Vagina (tissue), 2 donors: ENCODE measurements at regions not wholly inside any gene's neighbourhood (a gene's known extent, or its start where the extent isn't known, plus 50 kb on each side); places are given as distances from the start of the nearest gene placed in this dataset.

Experiments
- DNase-seq, 2 donors: peaks; one replicate each; pipeline ENCODE4 v3.0.0-alpha.2; 2017; ENCODE audit errors: extremely low spot score in 2 of 2
- H3K27ac ChIP-seq: fragments of 200-600 bp; sonication (generic); one replicate; pipeline ENCODE4 v1.5.1; 2019
- H3K27me3 ChIP-seq: fragments of 200-600 bp; sonication (generic); one replicate; pipeline ENCODE4 v1.5.1; 2019
- H3K36me3 ChIP-seq, 2 donors: fragments of 200-600 bp; sonication (generic); one replicate each; pipeline ENCODE4 v1.5.1; 2017 to 2019
- H3K4me1 ChIP-seq: fragments of 200-600 bp; sonication (generic); one replicate; pipeline ENCODE4 v1.5.1; 2019
- H3K4me3 ChIP-seq, 2 donors: fragments of 200-600 bp; sonication (generic); 1 replicate in 1 of 2; 2 replicates in 1 of 2; pipeline ENCODE4 v1.5.1; 2016 to 2019
- H3K9me3 ChIP-seq: fragments of 200-600 bp; sonication (generic); one replicate; pipeline ENCODE4 v1.5.1; 2019
- POLR2A ChIP-seq, 2 donors: fragments of 450-650 bp; IDR thresholded peaks; one replicate each; pipeline ENCODE4 v1.6.1; 2017; ENCODE audit warnings: antibody characterized with exemption in 2 of 2, mild to moderate bottlenecking in 2 of 2, moderate library complexity in 2 of 2
- POLR2AphosphoS5 ChIP-seq, 2 donors: sonication (generic); formaldehyde crosslinking; IDR thresholded peaks; one replicate each; pipeline ENCODE4 v1.9.0; 2017; ENCODE audit warnings: antibody characterized with exemption in 2 of 2, mild to moderate bottlenecking in 2 of 2, low read depth in 1 of 2; ENCODE audit not compliant: insufficient read depth in 1 of 2
- intact Hi-C: fragments of 100-400 bp; cut with DNase I; formaldehyde crosslinking; loops from one replicate; pipeline ENCODE4 v1.15.1; 2023
- TF ChIP-seq, protein P1 (sequence below), 3 experiments: fragments of 450-650 bp in 2 of 3; fragments of 200-600 bp in 1 of 3; sonication (generic) in 1 of 3; IDR thresholded peaks; one replicate each; pipeline ENCODE4 v1.5.1; 2017 to 2019; ENCODE audit warnings: antibody characterized with exemption in 3 of 3, mild to moderate bottlenecking in 2 of 3, moderate library complexity in 2 of 3

DNA sequence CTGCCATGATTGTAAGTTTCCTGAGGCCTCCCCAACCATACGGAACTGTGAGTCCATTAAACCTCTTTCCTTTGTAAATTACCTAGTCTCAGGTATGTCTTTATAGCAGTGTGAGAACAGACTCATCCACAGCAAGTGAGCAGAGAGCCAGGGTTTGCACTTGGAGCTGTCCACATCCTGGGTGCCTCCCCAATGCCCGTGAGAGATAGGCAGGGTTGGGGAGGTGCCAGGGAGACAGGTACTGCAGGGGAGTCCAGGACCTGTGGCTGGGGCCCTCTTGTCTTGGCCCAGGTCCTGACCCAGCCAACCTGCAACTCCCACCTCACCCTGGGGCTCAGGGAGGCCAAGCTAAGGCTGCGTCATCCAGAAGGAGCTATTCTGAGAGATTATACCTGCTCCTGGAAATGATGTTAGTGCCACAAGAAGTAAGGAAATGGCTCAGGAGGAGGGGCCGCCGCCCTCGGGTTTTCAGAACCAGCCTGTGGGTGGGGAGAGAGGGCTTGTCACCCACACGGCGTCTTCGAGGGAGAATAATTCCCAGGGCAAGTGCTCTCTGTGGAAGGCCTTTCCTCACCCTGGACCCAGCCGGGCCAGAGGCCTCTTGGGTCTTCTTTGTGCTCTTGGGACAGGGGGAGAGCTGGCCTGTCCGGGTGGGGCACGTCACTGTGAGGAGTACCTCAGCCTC, 66.5 kb downstream of the ADRA2C start:
- Histone ChIP-seq H3K9me3 (no peaks in the 10 kb centered on the region), H3K36me3 (no peaks in the 10 kb centered on the region)
- TF ChIP-seq, protein P1, sequence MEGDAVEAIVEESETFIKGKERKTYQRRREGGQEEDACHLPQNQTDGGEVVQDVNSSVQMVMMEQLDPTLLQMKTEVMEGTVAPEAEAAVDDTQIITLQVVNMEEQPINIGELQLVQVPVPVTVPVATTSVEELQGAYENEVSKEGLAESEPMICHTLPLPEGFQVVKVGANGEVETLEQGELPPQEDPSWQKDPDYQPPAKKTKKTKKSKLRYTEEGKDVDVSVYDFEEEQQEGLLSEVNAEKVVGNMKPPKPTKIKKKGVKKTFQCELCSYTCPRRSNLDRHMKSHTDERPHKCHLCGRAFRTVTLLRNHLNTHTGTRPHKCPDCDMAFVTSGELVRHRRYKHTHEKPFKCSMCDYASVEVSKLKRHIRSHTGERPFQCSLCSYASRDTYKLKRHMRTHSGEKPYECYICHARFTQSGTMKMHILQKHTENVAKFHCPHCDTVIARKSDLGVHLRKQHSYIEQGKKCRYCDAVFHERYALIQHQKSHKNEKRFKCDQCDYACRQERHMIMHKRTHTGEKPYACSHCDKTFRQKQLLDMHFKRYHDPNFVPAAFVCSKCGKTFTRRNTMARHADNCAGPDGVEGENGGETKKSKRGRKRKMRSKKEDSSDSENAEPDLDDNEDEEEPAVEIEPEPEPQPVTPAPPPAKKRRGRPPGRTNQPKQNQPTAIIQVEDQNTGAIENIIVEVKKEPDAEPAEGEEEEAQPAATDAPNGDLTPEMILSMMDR (IDR thresholded peaks at IDR 0.05) = no peak
- TF ChIP-seq POLR2A (IDR thresholded peaks at IDR 0.05) (no peak), POLR2AphosphoS5 (IDR thresholded peaks at IDR 0.05; ENCODE audit: insufficient read depth in 1 of 2, low read depth in 1 of 2) (no peak)

DNA sequence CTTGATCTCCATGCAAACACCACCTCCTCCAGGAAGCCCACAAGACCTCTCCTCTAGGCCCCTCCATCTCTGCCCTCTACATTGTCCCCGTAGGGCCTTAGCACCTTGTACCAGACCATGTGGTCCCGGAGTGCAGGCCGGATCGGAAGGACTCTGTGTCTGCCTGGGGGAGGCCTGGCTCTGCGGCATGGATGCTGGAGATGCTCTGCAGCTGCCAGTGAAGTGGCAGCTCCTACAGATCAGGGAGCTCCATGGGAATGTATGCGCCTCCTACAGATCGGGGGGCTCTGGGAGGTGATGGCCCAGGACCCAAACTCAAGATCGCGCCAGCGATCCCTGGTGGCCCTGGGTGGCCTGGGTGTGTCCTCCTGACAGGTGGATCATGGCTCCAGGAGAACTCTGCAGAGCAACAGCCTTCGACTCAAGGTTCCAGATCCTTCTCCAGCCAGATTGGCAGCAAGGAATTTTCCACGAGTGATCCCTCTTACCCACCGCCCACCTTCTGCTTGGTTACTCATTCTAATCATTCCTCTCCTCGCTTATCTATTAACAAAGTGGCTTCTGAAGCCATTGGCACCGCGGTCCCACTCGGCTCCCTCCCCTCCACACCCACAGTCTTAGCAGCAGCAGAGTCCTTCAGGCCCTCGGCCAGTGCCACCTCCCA, 67.3 kb downstream of the ADRA2C start:
- H3K36me3 ChIP-seq = no peaks in the 10 kb centered on the region
- TF ChIP-seq POLR2AphosphoS5 (IDR thresholded peaks at IDR 0.05; ENCODE audit: insufficient read depth in 1 of 2, low read depth in 1 of 2) (no peak), POLR2A (IDR thresholded peaks at IDR 0.05) (no peak)
- TF ChIP-seq, protein P1 (IDR thresholded peaks at IDR 0.05) = no peak
- no peaks in the 10 kb centered on the region for H3K9me3 ChIP-seq
- H3K27me3 ChIP-seq = peaks cover 4% of the 10 kb centered on the region
- H3K4me3 ChIP-seq = no peak overlapping the region
- intact Hi-C loops = no loop called here
- no peaks in the 10 kb centered on the region for H3K4me1 ChIP-seq
- H3K27ac ChIP-seq = no peak overlapping the region
- DNase-seq = no peak

More for the DNA sequence above, 66.5 kb downstream of the ADRA2C start:
- Histone ChIP-seq H3K4me3 (no peak overlapping the region), H3K4me1 (peaks cover 6% of the 10 kb centered on the region), H3K27ac (no peak overlapping the region), H3K27me3 (peaks cover 4% of the 10 kb centered on the region)
- DNase-seq = no peak
- intact Hi-C loops = no loop called here

DNA sequence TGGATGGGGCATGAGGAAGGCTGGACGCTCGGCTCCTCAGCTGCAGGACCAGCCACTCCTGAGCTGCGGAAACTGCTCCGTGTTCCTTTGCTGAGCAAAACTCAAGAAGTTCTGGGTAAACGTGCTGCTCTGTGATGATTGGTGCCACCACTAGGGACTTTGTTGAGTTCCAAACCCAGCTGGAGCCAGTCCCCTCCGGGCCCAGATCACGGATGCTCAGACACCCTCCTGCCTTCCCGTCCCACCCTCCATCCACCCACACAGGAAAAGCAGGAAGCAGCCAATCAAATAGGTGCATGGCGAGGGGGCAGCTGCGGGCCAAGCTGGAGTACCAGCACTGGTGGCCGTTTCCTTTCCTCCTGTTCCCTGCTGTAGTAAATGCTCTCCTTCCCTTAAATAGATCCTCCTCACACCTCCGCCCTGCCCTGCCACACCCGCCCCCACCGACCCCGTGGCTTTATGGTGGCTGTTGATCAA, 68.0 kb downstream of the ADRA2C start:
- DNase-seq = no peak
- H3K9me3 ChIP-seq = no peaks in the 10 kb centered on the region
- H3K27me3 ChIP-seq = peaks cover 4% of the 10 kb centered on the region
- no peaks in the 10 kb centered on the region for H3K4me1 ChIP-seq
- TF ChIP-seq POLR2AphosphoS5 (IDR thresholded peaks at IDR 0.05; ENCODE audit: insufficient read depth in 1 of 2, low read depth in 1 of 2) (no peak), POLR2A (IDR thresholded peaks at IDR 0.05) (no peak)
- TF ChIP-seq, protein P1 (IDR thresholded peaks at IDR 0.05) = no peak
- H3K36me3 ChIP-seq = no peaks in the 10 kb centered on the region
- H3K27ac ChIP-seq = no peak overlapping the region
- H3K4me3 ChIP-seq = no peak overlapping the region
- intact Hi-C loops = no loop called here

DNA sequence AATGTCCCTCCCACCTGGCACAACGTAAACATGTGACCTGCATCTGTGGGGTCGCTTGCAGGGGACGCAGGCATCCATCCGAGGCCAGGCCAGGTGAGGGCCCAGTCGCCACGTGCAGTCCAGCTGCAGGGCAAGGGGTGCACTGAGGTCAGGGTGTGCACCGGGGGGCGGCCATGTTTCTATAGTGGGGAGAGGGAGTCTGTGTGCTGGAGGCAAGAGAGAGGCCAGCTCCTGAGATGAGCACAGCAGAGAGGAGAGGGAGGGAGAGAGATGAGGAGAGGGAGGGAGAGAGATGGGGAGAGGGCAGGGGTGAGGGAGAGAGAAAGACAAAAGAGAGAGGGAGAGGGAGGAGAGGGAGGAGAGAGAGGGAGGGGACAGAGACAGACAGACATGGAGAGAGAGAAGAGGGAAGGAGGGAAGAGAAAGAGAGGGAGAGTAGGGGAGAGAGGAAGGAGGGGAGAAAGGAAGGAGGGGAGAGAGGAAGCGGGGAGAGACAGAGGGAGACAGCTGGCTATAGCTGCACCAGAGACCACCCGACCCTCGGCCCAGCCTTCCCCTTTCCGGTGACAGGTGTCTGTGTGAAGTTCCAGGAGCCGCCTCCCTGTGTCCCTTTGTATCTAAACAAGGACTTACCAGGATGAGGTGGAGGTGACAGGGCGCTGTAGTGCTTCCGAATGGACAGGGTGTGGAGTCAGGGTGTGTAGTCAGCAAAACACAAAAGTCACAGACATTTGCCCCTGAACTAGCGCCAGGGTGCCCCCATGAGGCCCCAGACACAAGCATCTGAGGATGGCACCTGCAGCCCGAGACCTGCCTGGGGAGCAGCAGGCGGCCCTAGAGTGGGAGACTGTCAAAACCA, 68.7 kb downstream of the ADRA2C start:
- H3K9me3 ChIP-seq = no peaks in the 10 kb centered on the region
- no peak for DNase-seq
- no peaks in the 10 kb centered on the region for H3K36me3 ChIP-seq
- H3K4me1 ChIP-seq = no peaks in the 10 kb centered on the region
- H3K27me3 ChIP-seq = peaks cover 4% of the 10 kb centered on the region
- TF ChIP-seq POLR2AphosphoS5 (IDR thresholded peaks at IDR 0.05; ENCODE audit: insufficient read depth in 1 of 2, low read depth in 1 of 2) (no peak), POLR2A (IDR thresholded peaks at IDR 0.05) (no peak)
- TF ChIP-seq, protein P1 (IDR thresholded peaks at IDR 0.05) = no peak
- no peak overlapping the region for H3K27ac ChIP-seq
- H3K4me3 ChIP-seq = no peak overlapping the region
- intact Hi-C loops = no loop called here
